OCI-LY3 (cell line): ENCODE measurements at regions not wholly inside any gene's neighbourhood (a gene's known extent, or its start where the extent isn't known, plus 50 kb on each side); places are given as distances from the start of the nearest gene placed in this dataset.

Experiments
- H2AFZ ChIP-seq: fragments of 200-600, 300-600 bp; shearing (Covaris generic); 2 replicates; pipeline ENCODE4 v1.6.0; 2014; ENCODE audit warnings: antibody characterized with exemption, low read depth, low read length
- H3K27ac ChIP-seq: fragments of 200-600, 300-600 bp; sonication (generic); 2 replicates; pipeline ENCODE4 v1.5.1; 2014; ENCODE audit warnings: mild to moderate bottlenecking, low read length, moderate library complexity, mixed read lengths
- H3K27me3 ChIP-seq: fragments of 200-600, 300-600 bp; sonication (generic); 2 replicates; pipeline ENCODE4 v1.6.1; 2014; ENCODE audit warnings: low read depth, low read length, mixed read lengths
- H3K36me3 ChIP-seq: fragments of 200-600, 300-600 bp; sonication (generic); replicated peaks from 2 replicates; pipeline ENCODE3; 2014; ENCODE audit warnings: low read depth, low read length, mixed read lengths
- H3K4me1 ChIP-seq: fragments of 300-600, 200-600 bp; sonication (generic); 2 replicates; pipeline ENCODE4 v1.6.1; 2014; ENCODE audit warnings: low read length, mixed read lengths
- H3K4me2 ChIP-seq: fragments of 200-600, 300-600 bp; sonication (generic); 2 replicates; pipeline ENCODE4 v1.6.1; 2014; ENCODE audit warnings: low read length, mixed read lengths
- H3K4me3 ChIP-seq: fragments of 300-600, 200-600 bp; sonication (generic); 2 replicates; pipeline ENCODE4 v1.5.1; 2014; ENCODE audit warnings: antibody characterized with exemption, mild to moderate bottlenecking, low read length, moderate library complexity
- H3K79me2 ChIP-seq: fragments of 300-600, 200-600 bp; shearing (Covaris generic); 2 replicates; pipeline ENCODE4 v1.6.1; 2014; ENCODE audit warnings: mild to moderate bottlenecking, low read length, mixed read lengths
- H3K9ac ChIP-seq: fragments of 300-600, 200-600 bp; shearing (Covaris generic); 2 replicates; pipeline ENCODE4 v1.6.0; 2014; ENCODE audit warnings: mild to moderate bottlenecking, low read length, moderate library complexity
- H3K9me3 ChIP-seq: fragments of 200-600, 300-600 bp; shearing (Covaris generic); 2 replicates; pipeline ENCODE4 v1.6.1; 2014; ENCODE audit warnings: low read length, mixed read lengths; ENCODE audit not compliant: insufficient read depth
- H4K20me1 ChIP-seq: fragments of 200-600, 300-600 bp; sonication (generic); 2 replicates; pipeline ENCODE4 v1.6.1; 2016; ENCODE audit warnings: low read length, mixed read lengths; ENCODE audit not compliant: insufficient read depth
- CTCF ChIP-seq: fragments of 200-600, 300-600 bp; sonication (generic); IDR thresholded peaks from 2 replicates; pipeline ENCODE4 v1.5.1; 2014; ENCODE audit warnings: antibody characterized with exemption, low read length, low read depth
- EZH2phosphoT487 ChIP-seq: fragments of 200-600 bp; shearing (Covaris generic); IDR thresholded peaks from 2 replicates; pipeline ENCODE4 v1.6.1; 2018; ENCODE audit warnings: antibody characterized with exemption, mixed run types, low read depth

- Histone ChIP-seq H3K9ac (no peak overlapping the region), H3K4me3 (no peak overlapping the region), H3K9me3 (no peaks in the 10 kb centered on the region), H3K27ac (no peak overlapping the region), H3K79me2 (no peaks in the 10 kb centered on the region), H3K27me3 (no peaks in the 10 kb centered on the region), H2AFZ (no peak overlapping the region), H3K4me1 (no peaks in the 10 kb centered on the region), H3K36me3 (no peaks in the 10 kb centered on the region), H4K20me1 (no peaks in the 10 kb centered on the region), H3K4me2 (no peak overlapping the region)
- TF ChIP-seq EZH2phosphoT487 (no peak), CTCF (no peak)
These were observed 942.4 kb upstream of the PRR20A start for GRCh38 chr13:56198350-56198749.

- TF ChIP-seq EZH2phosphoT487 (no peak), CTCF (no peak)
- H3K27ac ChIP-seq = no peak overlapping the region
- H3K79me2 ChIP-seq = no peaks in the 10 kb centered on the region
- H3K9ac ChIP-seq = no peak overlapping the region
- no peak overlapping the region for H3K4me3 ChIP-seq
- no peaks in the 10 kb centered on the region for H3K36me3 ChIP-seq
- no peaks in the 10 kb centered on the region for H4K20me1 ChIP-seq
- no peaks in the 10 kb centered on the region for H3K27me3 ChIP-seq
- no peak overlapping the region for H2AFZ ChIP-seq
- no peak overlapping the region for H3K4me2 ChIP-seq
- no peaks in the 10 kb centered on the region for H3K9me3 ChIP-seq
- H3K4me1 ChIP-seq = no peaks in the 10 kb centered on the region
These were observed 938.9 kb upstream of the PRR20A start for GRCh38 chr13:56201834-56202233.

- no peak overlapping the region for H3K27ac ChIP-seq
- no peaks in the 10 kb centered on the region for H3K36me3 ChIP-seq
- no peaks in the 10 kb centered on the region for H3K4me1 ChIP-seq
- H3K9me3 ChIP-seq = no peaks in the 10 kb centered on the region
- no peak overlapping the region for H3K9ac ChIP-seq
- H3K79me2 ChIP-seq = no peaks in the 10 kb centered on the region
- no peak overlapping the region for H3K4me2 ChIP-seq
- no peaks in the 10 kb centered on the region for H4K20me1 ChIP-seq
- no peaks in the 10 kb centered on the region for H3K27me3 ChIP-seq
- no peak for TF ChIP-seq EZH2phosphoT487
- no peak for TF ChIP-seq CTCF
- no peak overlapping the region for H2AFZ ChIP-seq
- H3K4me3 ChIP-seq = no peak overlapping the region
These were observed 924.5 kb upstream of the PRR20A start for GRCh38 chr13:56216221-56216620.

GRCh38 chr13:56247692-56248091 lies 893.0 kb upstream of the PRR20A start:
- TF ChIP-seq CTCF (no peak), EZH2phosphoT487 (no peak)
- Histone ChIP-seq H3K4me1 (no peaks in the 10 kb centered on the region), H3K27me3 (no peaks in the 10 kb centered on the region), H3K79me2 (no peaks in the 10 kb centered on the region), H3K4me2 (no peak overlapping the region), H2AFZ (no peak overlapping the region), H3K4me3 (no peak overlapping the region), H4K20me1 (no peaks in the 10 kb centered on the region), H3K9ac (no peak overlapping the region), H3K36me3 (no peaks in the 10 kb centered on the region), H3K27ac (no peak overlapping the region), H3K9me3 (no peaks in the 10 kb centered on the region)
